ENCODE measurements at regions not wholly inside any gene's neighbourhood (a gene's known extent, or its start where the extent isn't known, plus 50 kb on each side); places are given as distances from the start of the nearest gene placed in this dataset.

DNA sequence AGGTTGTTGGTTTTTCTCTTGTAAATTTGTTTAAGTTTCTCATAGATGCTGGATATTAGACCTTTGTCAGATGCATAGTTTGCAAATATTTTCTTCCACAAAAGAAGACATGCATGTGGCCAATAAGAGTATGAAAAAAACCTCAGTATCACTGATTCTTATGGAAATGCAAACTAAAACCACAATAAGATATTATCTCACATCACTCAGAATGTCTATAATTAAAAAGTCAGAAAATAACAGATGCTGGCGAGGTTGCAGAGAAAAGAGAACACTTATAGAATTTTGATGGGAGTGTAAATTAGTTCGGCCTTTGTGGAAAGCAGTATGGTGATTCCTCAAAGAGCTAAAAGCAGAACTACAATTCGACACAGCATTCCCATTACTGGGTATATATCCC, 1355.6 kb downstream of the FAM133A start:
- no peak for DNase-seq

- DNase-seq, result no peak
Observed at GRCh38 chrX:95040104-95040503, 1366.1 kb downstream of the FAM133A start.

DNA sequence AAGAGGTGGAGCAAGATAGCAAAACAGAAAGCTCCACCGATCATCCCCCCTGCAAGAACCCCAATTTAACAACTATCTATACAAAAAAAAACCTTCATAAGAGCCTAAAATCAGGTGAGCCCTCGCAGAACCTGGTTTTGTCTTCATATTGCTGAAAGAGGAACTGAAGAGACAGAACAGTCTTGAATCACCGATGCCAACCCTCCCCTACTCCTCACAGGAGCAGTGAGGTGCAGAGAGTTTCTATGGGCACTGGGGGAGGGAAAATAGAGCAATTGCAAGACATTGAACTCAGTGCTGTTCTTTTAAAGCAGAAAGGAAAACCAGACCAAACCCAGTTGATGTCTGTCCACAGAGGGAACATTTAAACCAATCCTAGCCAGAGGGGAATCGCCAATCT, 1370.3 kb downstream of the FAM133A start:
- DNase-seq, result no peak

GRCh38 chrX:95055991-95056390, 1382.0 kb downstream of the FAM133A start:
- DNase-seq, result no peak

- no peak for DNase-seq
Observed at GRCh38 chrX:95056901-95057300, 1382.9 kb downstream of the FAM133A start.

DNA sequence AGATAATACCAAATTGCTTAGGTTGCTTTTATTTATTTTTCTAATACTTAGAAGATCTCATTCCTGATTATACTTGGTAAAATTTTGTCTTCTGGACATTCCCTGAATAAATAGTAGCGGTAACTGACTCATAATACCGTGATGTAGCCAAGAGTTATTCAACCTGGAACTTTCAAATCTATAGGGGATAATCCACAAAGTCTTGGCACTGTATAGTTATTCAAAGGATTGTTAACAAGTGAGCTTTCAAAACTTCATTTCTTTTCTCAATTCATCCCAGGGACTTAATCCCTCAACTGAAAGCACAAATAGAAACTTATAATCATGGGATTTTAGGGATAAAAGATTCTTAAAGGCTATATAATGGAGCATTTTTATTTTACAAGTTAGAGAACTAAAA, 1383.3 kb downstream of the FAM133A start:
- no peak for DNase-seq

DNA sequence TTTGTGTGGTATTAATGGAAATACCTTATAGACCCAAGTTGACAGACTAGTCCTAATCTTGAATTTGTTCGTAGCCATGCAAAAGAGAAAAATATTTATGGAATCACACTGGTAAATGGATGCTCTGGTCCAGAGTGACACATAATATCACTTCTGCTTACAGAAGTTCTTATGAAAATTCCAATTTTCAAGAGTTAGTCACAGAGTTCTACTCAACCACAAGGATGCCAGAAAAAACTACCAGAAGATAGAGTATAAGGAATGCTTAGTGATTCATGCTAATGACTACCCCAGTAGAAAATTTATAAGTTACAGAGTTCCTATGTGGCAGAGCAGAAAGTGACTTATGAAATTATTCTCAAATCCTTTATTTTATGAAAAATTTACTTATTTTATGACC, 1384.8 kb downstream of the FAM133A start:
- DNase-seq, result no peak

GRCh38 chrX:95059909-95060308, 1385.9 kb downstream of the FAM133A start:
- DNase-seq, result no peak

DNA sequence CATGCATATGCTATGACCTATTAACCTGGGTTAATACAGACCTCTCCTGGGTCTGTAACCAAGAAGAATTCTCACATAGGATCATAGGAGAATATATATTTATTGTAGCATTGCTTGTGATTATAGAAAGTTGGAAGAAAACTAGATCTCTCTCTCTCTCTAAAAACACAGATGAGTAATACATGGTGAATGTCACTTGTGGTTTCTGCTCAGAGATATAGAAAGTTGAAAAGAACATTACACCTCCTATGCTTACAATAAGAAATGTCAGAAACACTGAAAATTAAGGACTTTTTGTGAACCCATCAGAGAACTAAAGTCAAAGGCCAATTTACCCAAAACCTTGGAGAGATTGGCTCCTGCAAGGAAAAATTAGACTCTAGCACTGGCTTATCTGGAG, 1389.5 kb downstream of the FAM133A start:
- no peak for DNase-seq

DNA sequence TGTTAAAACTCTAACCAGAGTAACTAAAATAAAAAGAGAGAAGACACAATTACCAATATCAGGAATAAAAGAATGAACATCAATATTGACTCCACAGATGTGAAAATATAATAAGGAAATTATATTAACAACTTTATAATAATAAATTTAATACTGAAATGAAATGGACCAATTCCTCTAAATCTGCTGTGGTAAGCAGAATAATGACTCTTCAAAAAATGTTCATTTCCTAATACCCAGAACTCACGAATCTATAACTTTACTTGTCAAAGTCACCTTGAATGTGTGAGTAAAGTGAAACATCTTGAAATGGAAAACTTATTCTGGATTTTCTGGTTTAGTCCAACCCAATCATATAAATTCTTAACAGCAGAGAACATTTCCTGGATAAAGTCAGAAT, 1391.1 kb downstream of the FAM133A start:
- DNase-seq, result no peak

- DNase-seq, result no peak
Observed at GRCh38 chrX:95071052-95071451, 1397.0 kb downstream of the FAM133A start.

DNA sequence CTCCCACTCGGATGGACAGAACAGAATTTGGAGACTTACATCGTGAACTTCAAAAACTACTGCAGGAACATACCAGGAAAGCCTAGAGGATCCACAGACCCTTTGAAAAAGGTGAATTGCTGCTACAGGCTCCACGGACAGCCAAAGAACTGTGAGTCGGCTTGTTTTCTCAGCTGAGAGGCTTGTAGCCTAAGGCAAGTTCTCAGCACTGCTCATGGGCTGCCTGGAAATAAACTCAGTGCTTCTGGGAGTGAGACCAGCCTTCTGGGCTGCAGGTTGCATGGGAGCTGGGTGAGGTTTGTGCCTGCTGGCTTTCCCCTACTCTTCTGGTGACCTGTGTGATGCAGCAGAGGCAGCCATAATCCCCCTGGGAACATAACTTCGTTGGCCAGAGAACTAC, 1397.6 kb downstream of the FAM133A start:
- no peak for DNase-seq

GRCh38 chrX:95076449-95076848, 1402.4 kb downstream of the FAM133A start:
- DNase-seq, result peak in 1 of 2 experiments; percentile 36

DNA sequence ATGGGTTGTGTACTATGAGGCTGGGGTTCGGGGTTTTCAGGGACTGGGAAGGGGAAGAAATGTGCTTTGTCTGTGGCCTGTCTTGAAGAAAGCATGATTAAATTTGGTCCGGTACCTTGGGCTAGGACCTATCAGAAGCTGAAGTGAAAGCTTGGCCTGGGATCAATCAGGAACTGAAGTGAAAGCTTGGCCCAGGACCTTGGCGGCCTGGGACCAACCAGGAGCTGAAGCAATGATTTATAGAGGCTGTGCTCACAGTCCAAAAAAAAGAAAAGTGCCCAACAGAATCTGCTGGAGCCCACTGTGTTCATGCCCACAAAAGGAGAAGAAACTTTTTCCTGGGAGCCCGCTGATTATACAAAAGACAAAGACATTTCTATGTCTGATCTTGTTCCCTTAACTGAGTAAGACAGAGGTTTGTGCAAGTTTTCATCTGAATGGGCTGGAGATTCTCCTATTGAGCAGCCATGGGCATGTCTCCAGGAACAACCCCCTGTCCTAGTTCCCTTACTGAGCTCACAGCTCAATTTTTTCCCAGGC, 1427.9 kb downstream of the FAM133A start:
- DNase-seq, result no peak

DNA sequence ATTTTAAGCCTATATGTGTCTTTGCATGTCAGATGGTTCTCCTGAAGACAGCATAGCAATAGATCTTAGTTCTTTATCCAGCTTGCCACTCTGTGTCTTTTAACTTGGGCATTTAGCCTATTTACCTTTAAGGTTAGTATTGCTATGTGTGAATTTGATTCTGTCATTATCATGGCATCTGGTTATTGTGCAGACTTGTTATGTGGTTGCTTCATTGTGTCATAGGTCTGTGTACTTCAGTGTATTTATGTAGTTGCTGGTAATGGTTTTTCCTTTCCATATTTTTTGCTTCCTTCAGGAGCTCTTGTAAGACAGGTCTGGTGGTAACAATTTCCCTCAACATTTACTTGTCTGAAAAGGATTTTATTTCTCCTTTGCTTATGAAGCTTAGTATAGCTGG, 1443.5 kb downstream of the FAM133A start:
- no peak for DNase-seq

DNA sequence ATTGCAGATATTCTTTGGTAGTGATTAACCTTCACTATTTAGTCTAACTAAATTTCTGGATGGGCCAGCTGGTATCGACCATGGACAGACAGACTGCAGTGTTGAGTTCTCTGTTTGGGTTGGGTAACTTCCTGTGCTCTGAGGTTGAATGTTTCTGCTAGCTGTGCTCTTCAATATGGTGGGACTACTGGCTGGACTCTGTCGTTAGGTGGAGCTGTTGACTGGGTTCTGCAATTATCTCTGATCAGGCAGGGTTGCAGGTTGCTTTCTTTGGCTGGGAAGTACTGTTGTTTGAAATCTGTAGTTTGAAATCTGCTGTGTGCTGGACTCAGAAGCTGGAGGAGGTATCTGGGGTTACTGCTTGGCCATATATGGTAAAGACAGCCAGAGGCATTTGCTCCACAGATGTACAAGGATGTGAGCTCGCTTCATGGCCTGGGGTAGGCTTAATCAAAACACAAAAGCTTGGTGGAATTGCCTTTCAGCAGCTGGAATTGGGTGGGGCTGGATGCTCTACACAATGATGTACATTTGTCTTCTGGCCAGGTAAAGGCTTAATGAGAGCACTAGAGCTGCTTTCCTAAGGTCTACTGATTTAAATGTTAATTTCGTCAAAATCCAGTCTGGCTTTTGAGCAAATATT, 1472.0 kb downstream of the FAM133A start:
- no peak for DNase-seq

- no peak for DNase-seq
Observed at GRCh38 chrX:95152810-95153209, 1478.8 kb downstream of the FAM133A start.

DNA sequence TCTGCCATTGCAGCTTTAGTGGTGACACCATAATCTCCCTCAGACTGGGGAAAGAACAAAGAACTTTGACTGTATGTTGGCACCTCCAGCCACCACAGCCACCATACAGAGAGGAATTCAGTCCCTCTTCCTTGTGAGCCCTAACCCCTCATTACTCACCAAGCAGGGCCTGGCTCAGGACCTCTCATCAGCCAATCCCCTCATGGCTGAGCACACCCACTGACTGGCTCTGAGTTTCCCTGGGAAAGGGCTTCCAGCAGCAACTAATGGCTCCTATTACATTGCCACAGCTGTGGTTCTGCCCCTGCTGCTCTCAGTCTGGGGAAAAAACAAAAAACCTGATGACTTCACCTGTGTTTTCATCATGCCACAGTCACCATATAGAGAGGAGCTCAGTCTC, 1482.6 kb downstream of the FAM133A start:
- no peak for DNase-seq
